ENCODE measurements at regions not wholly inside any gene's neighbourhood (a gene's known extent, or its start where the extent isn't known, plus 50 kb on each side); places are given as distances from the start of the nearest gene placed in this dataset.
"Not testable (repeated sequence)": the region's sequence is repeated elsewhere in the genome, so short reads cannot be mapped to it uniquely, and the experiment has no call there.

DNA sequence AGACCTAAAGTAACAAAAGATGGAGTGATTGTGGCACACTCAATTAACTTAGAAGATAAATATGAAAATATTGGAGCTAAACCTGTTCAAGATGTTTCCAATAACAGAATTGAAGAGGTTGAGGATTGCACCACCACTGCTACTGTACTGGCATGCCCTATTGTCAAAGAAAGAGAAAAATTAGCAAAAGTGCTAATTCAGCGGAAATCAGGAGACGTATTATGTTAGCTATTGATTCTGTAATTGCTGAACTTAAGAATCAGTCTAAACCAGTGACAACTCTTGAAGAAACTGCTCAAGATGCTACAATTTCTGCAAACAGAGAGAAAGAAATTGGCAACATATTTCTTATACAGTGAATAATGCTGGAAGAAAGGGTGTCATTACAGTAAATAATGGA is 754.4 kb downstream of the CDH18 start:
- DNase-seq (ENCODE audit: low read depth), result no peak

DNA sequence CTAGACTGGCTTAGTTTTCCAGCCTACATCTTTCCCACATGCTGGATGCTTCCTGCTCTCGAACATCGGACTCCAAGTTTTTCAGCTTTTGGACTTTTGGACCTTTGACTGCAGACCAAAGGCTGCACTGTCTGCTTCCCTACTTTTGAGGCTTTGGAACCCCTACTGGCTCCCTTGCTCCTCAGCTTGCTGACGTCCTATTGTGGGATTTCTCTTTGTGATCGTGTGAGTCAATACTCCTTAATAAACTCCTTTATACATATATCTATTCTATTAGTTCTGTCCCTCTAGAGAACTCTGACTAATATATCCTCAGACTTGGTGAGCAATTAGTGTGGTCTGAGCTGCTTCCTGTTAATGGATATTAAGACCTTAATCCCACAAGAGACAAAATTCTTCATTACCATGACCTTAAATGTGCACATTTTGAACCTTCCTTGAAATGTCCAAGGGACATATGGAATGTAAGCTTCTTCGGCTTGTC is 752.9 kb downstream of the CDH18 start:
- peak; percentile 0 for DNase-seq (ENCODE audit: low read depth)

DNA sequence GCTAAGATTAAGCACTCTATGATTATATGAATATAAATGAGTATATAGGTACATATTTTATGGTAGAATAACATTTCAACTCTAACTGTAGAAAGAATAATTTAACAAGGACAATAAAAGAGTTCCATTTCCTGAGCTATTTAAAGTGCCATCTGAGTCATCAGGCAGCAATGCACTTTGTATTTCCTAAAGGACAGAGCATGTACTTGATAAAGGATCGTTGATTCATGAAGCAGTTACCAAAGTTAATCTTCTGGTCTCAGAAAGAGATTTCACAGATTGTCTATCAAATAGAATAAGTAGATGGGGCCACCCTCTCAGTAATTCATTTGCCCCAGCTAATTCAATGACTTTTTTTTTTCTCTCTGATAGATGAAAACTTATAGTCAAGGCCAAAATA is 747.8 kb downstream of the CDH18 start:
- peak; percentile 34 for DNase-seq (ENCODE audit: low read depth)

DNA sequence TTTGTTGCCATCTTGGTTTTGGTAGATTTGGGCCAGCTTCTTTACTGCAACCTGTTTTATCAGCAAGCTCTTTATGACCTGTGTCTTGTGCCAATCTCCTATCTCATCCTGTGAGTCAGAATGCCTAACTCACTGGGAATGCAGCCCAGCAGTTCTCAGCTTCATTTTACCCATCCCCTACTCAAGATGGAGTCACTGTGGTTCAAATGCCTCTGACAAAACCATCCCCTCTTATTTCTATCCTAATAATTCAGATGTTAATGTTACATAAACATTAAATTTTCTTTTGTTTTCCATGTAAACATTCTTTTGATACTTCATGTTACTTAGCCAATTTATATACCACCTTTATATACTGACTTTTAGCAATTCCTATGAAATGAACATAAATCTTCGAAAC is 746.3 kb downstream of the CDH18 start:
- DNase-seq (ENCODE audit: low read depth), result no peak

DNA sequence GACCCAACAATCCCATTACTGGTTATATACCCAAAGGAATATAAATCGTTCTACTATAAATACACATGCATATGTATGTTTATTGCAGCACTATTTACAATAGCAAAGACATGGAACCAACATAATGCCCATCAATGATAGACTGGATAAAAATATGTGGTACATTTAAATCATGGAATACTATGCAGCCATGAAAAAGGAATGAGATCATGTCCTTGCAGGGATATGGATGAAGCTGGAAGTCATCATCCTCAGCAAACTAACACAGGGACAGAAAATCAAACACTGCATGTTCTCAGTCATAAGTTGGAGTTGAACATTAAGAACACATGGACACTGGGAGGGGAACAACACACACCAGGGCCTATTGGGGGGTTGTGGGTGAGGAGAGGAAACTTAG is 741.8 kb downstream of the CDH18 start:
- not testable (repeated sequence) for DNase-seq (ENCODE audit: low read depth)

DNA sequence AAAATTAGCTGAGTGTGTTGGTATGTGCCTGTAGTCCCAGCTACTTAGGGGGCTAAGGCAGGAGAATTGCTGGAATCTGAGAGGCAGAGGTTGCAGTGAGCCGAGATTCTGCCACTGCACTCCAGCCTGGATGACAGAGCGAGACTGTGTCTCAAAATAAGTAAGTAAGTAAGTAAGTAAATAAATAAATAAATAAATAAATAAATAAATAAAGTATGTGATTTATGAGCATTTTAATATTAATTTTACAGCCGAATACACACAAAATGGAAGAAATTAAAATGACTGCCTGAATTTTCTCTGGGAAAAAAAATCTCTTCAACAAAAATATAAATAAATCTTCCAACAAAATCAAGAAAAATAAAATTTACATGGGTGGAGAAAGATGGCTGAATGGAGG is 740.7 kb downstream of the CDH18 start:
- DNase-seq (ENCODE audit: low read depth), result no peak

DNA sequence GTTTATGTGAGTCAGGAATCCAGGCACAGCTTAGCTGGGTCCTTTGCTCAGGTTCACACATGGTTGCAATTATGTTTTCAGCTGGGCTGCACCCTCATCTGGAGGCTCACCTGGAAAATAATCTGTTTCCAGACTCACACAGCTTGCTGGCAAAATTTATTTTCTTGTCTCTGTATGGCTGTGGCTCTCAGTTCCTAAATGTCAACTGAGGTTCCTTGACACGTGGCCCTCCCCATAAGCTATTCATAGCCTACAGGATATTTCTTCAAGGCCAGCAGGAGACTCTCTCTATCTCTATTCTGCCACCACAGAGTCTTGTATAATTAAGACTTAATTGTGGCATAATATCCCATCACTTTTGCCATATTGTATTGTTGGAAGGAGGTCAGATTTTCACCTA is 732.0 kb downstream of the CDH18 start:
- no peak for DNase-seq (ENCODE audit: low read depth)

DNA sequence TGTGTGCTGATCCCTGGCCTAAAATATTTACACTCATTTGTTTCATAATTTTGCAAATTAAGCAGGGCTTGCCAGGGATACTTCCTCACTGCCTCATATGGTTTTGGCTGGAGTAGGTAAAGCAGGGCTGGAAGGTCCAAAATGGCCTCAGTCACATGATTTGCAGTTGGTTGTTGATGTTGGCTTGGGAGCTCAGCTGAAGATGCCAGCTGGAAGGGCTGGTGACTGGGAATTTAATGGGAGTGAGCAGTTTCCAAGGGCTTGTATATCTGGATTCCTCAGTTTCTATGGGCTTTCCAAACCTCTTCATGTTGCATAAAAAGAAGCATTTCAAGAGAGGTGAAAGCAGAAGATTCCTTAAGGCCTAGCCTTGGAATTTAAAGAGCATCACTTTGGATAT is 729.3 kb downstream of the CDH18 start:
- no peak for DNase-seq (ENCODE audit: low read depth)

DNA sequence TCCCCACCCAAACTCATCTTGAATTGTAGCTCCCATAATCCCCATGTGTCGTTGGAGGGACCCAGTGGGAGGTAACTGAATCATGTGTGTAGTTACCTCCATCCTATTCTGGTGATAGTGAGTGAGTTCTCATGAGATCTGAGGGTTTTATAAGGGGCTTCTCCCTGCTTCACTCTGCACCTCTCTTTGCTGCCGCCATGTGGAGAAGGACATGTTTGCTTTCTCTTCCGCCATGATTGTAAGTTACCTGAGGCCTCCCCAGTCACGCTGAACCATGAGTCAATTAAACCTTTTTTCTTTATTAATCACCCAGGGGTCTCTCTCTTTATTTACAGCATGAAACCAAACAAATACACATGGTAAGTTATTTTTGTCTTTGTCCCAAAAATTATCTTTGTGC is 726.1 kb downstream of the CDH18 start:
- no peak for DNase-seq (ENCODE audit: low read depth)

DNA sequence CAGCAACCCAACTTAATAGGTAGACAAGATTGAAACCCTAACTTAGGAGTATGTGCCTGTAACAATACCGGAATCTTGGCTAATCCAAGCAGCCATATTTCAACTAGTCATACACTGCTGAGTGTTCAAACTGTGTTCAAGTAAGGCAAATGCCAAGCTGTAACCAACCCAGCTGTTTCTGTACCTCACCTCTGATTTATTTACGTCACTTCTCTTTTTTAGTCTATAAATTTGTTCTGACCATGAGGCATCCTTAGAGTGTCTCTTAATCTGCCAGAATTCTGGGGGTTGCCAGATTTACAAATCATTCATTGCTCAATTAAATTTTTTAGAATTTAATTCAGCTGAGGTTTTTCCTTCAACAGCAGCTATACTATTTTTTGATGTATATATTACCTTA is 723.2 kb downstream of the CDH18 start:
- DNase-seq (ENCODE audit: low read depth), result no peak

DNA sequence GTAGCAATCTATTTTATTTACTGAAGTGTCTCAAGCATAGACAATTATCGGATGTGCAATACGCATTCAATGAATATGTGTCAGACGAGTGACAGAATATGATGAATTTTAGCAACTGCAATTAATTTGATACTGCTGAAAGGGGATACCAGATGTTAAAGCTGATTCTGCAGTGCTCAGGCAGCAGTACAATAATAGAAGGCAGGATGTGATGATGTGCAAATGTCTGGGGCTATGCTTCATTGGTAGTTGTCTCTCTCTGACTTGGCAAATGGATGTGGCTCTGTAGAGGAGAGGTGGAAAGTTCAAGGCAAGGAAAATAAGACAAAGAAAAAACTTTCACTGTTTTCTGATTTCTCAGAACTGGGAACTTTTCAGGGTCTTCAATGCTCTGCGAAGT is 721.2 kb downstream of the CDH18 start:
- no peak for DNase-seq (ENCODE audit: low read depth)

DNA sequence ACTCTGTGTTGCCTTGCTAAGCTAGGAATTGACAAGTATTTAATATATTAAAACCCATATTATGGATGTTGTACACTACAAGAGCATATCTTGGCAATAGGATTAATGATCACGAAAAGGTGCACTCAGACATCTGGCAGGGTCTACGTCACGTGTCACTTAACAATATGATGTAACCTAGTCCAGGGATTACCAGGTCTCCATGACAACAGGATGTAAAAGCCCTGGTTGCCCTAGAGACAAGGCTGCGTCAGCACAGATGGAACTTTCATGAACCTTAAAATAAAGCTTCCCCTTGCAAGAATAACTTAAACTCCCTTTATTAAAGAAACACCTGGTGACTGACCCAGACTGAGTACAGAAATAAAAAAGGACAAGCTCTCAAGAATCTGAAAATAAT is 717.8 kb downstream of the CDH18 start:
- no peak for DNase-seq (ENCODE audit: low read depth)

DNA sequence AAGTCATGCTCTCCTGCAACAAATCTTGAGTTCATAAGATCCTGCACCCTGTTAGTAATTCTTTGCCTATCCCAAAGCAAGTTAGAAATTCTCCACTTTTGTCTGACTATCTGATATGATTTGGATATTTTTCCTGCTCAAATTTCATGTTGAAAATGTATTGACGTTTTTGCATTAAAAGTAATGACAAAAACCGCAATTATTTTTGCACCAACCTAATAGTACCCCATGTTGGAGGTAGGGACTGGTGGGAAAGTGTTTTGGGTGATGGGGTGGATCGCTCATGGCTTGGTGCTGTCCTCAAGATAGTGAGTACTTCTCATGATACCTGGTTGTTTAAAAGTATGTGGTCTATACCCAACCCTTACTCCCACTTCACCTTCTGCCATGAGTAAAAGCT is 713.4 kb downstream of the CDH18 start:
- DNase-seq (ENCODE audit: low read depth), result no peak

DNA sequence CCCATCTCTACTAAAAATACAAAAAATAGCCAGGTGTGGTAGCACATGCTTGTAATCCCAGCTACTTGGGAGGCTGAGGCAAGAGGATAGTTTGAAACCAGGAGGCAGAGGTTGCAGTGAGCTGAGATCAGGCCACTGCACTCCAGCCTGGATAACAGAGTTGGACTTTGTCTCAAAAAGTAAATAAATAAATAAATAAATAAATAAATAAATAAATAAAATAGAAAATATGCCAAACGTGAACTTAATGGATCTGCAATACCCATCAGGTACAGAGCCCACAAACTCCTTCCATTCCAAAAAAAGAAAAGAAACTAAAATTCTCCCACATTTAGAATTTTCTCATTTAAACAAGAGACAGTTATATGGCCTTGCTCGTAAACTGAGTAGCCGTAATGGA is 702.7 kb downstream of the CDH18 start:
- no peak for DNase-seq (ENCODE audit: low read depth)

DNA sequence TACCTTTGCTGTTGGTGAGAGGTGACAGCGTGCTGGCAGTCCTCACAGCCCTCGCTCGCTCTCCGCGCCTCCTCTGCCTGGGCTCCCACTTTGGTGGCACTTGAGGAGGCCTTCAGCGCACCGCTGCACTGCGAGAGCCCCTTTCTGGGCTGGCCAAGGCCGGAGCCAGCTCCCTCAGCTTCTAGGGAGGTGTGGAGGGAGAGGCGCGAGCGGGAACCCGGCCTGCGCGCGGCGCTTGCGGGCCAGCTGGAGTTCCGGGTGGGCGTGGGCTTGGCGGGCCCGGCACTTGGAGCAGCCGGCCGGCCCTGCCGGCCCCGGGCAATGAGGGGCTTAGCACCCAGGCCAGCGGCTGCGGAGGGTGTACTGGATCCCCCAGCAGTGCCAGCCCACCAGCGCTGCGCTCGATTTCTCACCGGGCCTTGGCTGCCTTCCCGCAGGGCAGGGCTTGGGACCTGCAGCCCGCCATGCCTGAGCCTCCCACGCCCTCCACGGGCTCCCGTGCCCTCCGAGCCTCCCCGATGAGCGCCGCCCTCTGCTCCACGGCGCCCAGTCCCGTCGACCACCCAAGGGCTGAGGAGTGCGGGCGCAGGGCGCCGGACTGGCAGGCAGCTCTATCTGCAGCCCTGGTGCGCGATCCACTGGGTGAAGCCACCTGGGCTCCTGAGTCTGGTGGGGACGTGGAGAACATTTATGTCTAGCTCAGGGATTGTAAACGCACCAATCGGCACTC is 700.3 kb downstream of the CDH18 start:
- DNase-seq (ENCODE audit: low read depth), result not testable (repeated sequence)

DNA sequence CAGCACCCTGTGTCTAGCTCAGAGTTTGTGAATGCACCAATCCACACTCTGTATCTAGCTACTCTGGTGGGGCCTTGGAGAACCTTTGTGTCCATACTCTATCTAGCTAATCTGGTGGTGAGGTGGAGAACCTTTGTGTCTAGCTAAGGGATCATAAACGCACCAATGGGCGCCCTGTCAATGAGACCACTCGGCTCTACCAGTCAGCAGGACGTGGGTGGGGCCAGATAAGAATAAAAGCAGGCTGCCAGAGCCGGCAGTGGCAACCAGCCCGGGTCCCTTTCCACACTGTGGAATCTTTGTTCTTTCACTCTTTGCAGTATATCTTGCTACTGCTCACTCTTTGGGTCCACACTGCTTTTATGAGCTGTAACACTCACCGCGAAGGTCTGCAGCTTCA is 699.7 kb downstream of the CDH18 start:
- not testable (repeated sequence) for DNase-seq (ENCODE audit: low read depth)

DNA sequence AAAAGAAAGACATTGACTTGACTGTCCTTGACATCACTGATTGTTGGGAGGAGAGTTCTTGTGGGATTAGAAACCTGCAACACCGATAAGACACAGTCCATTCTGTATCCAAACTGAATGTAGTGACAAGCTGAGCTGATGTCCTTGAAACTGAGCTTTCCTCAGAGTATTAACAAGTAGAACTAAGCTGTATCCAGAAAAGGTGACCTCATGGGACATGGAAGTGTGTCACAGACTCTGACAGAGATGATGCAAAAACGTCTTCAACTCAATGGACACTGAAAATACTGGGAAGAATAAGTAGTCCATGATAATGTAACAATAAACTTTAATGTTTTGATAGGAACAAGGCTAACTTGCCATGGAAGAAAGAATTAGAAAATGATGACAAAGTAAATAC is 690.1 kb downstream of the CDH18 start:
- DNase-seq (ENCODE audit: low read depth), result no peak

DNA sequence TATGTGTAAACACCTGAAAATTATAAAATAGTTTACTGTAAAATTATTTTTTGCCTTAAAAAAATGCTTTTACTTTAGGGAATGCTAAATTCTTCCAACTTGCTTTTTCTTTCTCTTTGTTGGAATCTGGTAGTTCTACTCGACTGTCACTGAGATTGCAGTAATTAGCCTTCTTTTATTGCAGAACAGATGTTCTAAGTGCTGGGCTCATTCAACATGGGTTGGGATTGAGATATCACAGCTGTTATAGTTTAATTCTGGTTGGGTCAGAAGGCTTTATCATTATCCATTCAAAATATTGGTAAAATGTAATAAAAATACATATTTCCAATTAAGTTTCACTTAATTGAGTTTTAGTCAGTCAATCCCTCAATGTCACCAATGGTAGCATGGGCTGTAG is 686.7 kb downstream of the CDH18 start:
- DNase-seq (ENCODE audit: low read depth), result no peak

DNA sequence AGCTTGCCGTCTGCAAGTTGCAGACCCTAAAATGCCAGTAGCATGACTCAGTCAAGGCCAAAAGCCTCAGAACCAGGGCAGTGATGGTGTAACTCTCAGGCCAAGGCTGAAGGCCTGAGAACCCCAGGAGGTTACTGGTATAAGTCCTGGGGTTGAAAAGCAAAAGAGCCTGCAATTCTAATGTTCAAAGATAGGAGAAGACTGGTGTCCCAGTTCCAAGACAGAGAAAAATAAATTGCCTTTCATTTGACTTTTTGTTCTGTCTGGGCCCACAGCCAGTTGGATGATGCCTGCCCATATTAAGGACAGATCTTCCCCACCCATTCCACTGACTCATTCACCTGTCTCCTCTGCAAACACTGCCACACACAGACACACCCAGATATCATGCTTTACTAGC is 673.2 kb downstream of the CDH18 start:
- DNase-seq (ENCODE audit: low read depth), result peak; percentile 3

DNA sequence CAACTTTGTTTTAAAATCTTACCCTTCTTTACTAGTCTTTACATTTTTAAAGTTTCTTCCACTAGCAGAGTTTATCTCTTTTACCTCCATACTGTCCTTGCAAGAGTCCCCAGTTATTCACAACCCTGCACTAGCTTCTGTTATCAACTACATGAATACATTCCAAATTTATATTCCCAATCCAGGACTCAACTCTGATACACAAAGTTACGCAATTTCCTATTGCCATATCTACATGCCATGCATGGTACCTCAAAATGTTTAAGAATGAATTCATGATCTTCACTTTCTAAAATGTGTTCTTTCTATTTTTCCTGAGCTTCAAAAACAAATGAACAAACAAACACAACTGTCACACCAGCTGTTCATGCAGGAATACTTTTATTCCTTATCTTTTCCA is 668.7 kb downstream of the CDH18 start:
- no peak for DNase-seq (ENCODE audit: low read depth)

DNA sequence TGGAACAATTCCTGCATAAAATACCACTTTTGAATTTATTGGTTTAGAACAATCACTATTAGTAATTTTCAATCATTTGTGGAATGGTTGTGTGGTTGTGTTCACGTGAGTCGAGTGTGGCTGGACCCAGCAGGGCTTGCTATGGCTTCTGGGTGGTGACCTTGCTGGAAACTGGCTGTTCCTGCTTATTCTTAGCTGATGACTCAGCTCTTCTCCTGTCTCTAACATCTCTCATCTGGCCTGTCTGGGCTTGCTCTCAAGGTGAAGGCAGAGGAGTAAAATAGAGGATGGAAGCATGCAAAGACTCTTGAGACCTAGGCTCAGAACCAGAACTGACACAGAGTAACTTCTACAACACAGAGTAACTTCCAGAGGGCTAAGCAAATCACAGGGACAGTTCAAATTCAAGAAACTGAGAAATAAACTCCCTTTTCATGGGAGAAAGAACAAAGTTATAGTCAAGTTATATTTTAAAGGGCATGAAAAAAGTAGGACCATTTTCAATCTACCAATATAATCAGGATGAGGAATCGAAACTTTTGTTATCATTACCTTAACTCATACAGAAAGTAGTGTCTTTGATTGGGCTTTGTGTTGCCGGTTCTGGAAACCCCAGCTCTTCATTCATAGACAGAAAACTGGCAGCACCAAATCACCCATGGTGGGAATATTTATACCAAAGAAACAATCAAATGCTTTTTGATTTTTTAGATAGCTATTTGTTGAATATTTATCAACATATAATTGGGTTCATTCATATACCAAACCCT is 665.1 kb downstream of the CDH18 start:
- peak; percentile 10 for DNase-seq (ENCODE audit: low read depth)

DNA sequence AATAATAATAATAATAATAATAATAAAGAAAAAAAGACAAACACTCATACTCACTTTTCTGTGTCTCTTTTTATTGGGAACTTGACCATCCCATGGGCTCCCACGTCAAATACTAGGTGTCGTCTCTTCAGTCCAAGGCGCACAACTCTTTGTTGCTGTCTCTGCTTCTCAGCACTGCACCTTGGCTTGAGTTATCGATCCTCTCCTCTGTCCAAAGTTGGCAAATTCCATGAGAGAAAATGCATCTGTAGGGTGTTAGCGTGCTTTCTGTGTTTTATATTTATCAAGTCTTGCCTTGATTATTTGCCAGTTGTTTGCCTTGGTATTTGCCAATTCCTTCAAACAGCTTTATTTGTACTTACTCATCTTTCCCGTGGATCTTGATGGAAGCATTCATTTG is 653.7 kb downstream of the CDH18 start:
- DNase-seq (ENCODE audit: low read depth), result no peak

DNA sequence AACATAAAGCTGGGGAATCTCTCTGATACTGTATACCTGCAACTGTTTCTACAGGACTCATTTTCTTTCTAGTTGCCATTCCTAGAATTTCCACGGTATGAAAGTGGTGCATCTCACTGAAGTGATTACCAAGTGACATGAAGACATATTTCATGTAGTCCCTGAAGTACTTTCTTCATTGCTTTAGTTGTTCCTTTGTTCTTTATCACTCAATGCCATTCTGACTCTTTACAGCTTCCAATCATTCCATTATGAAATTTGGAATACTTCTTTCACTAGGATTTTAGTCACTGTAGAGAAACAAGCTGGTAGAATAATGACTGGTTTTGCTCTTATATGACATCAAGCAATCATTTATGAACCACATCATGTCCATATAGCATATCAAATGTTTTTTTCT is 645.1 kb downstream of the CDH18 start:
- no peak for DNase-seq (ENCODE audit: low read depth)

DNA sequence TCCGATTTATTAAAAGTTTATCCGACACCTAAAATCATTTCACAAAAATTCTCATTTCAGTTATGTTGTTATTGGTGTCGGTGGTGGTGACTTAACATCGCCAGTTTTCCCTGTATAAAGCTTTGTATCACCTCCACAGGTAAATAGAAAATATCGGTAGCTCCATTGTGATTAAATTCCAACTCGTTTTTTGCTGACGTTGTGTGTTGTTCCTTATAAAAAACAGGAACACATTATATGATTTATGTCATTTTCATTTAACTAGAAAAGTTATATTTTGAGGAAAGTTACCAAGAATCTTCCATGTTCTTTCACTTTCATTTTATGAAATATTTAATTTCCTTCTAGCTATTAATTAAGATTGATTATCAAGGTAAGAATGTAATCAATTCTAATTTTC is 635.9 kb downstream of the CDH18 start:
- DNase-seq (ENCODE audit: low read depth), result no peak

All from iris pigment epithelial cell (primary cell).